ENCODE measurements at regions not wholly inside any gene's neighbourhood (a gene's known extent, or its start where the extent isn't known, plus 50 kb on each side); places are given as distances from the start of the nearest gene placed in this dataset.

DNA sequence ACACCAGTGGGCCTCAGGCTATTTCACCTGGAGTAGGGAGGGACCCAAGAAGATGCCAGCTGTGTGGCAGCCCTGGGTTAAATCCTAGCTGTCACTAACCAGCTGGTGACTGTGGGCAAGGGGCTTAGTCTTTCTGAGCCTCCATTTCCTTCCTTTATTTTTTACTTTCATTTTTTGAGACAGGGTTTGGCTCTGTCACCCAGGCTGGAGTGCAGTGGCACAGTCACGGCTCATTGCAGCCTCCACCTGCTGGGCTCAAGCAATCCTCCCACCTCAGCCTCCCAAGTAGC, 108.0 kb upstream of the SMAD3 start:
- TF ChIP-seq, protein P1, sequence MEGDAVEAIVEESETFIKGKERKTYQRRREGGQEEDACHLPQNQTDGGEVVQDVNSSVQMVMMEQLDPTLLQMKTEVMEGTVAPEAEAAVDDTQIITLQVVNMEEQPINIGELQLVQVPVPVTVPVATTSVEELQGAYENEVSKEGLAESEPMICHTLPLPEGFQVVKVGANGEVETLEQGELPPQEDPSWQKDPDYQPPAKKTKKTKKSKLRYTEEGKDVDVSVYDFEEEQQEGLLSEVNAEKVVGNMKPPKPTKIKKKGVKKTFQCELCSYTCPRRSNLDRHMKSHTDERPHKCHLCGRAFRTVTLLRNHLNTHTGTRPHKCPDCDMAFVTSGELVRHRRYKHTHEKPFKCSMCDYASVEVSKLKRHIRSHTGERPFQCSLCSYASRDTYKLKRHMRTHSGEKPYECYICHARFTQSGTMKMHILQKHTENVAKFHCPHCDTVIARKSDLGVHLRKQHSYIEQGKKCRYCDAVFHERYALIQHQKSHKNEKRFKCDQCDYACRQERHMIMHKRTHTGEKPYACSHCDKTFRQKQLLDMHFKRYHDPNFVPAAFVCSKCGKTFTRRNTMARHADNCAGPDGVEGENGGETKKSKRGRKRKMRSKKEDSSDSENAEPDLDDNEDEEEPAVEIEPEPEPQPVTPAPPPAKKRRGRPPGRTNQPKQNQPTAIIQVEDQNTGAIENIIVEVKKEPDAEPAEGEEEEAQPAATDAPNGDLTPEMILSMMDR (conservative IDR thresholded peaks at IDR 0.05; ENCODE audit: low read length) = no peak
- TF ChIP-seq EZH2phosphoT487 (IDR thresholded peaks at IDR 0.05; ENCODE audit: borderline replicate concordance) = no peak
